Left cardiac atrium (tissue), 4 donors: ENCODE measurements at regions not wholly inside any gene's neighbourhood (a gene's known extent, or its start where the extent isn't known, plus 50 kb on each side); places are given as distances from the start of the nearest gene placed in this dataset.

ENCODE experiments used
- ATAC-seq, 2 donors: fragments of 200-7000 bp; cut with Tn5 transposase; one replicate each; pipeline ENCODE4 v1.9.1; 2020; ENCODE audit warnings: mild to moderate bottlenecking in 2 of 2, moderate library complexity in 2 of 2
- DNase-seq: peaks from one replicate; pipeline ENCODE4 v3.0.0-alpha.2; 2020
- intact Hi-C, 2 donors: fragments of 100-400 bp; cut with DNase I; formaldehyde crosslinking; loops; one replicate each; pipeline versions ENCODE4 v1.14.1 to v1.15.1; 2022 to 2023
- donor health status: DM: no; HTN: yes; CAD: no.
- donor health status: DM: no; HTN: yes; CAD: no; lungs with severe emphysema.
- donor health status: DM: yes; HTN: yes; CAD: no.
- donor health status: Dilated cardiomyopathy.

- DNase-seq: no peak
- intact Hi-C loops: no loop called here
- no peak for ATAC-seq
Measured at GRCh38 chr2:105654474-105655004, 90.2 kb upstream of the NCK2 start.

- ATAC-seq: no peak
Measured at GRCh38 chr2:105653302-105653701, 91.4 kb upstream of the NCK2 start.

GRCh38 chr2:105652014-105652796, 92.5 kb upstream of the NCK2 start:
- no peak for DNase-seq
- intact Hi-C loops: no loop called here

More at GRCh38 chr2:105653302-105653701, 91.4 kb upstream of the NCK2 start:
- intact Hi-C loops: no loop called here
- no peak for DNase-seq

GRCh38 chr2:105649534-105649933, 95.2 kb upstream of the NCK2 start:
- ATAC-seq (no peak), DNase-seq (no peak)
- intact Hi-C loops: no loop called here

More at GRCh38 chr2:105652014-105652796, 92.5 kb upstream of the NCK2 start:
- ATAC-seq: no peak

- ATAC-seq: no peak
- intact Hi-C loops: no loop called here
- DNase-seq: no peak
Measured at GRCh38 chr2:105647731-105648130, 97.0 kb upstream of the NCK2 start.

GRCh38 chr2:105646774-105647076, 98.0 kb upstream of the NCK2 start:
- intact Hi-C loops: no loop called here
- no peak for DNase-seq
- no peak for ATAC-seq

- intact Hi-C loops: no loop called here
- no peak for ATAC-seq
- no peak for DNase-seq
Measured at GRCh38 chr2:105645938-105646773, 98.6 kb upstream of the NCK2 start.

- DNase-seq: no peak
- intact Hi-C loops: no loop called here
- no peak for ATAC-seq
Measured at GRCh38 chr2:105645031-105645937, 99.4 kb upstream of the NCK2 start.

- DNase-seq (no peak), ATAC-seq (peak in 1 of 2 donors; percentile 36)
- intact Hi-C loops: no loop called here
Measured at GRCh38 chr2:105644174-105644980, 100.3 kb upstream of the NCK2 start.

- intact Hi-C loops: no loop called here
- DNase-seq: no peak
- no peak for ATAC-seq
Measured at GRCh38 chr2:105643405-105644173, 101.1 kb upstream of the NCK2 start.

GRCh38 chr2:105641389-105641811, 103.3 kb upstream of the NCK2 start:
- DNase-seq: no peak
- peak; percentile 31 to 47 for ATAC-seq
- intact Hi-C loops: no loop called here

- ATAC-seq: no peak
- intact Hi-C loops: no loop called here
- no peak for DNase-seq
Measured at GRCh38 chr2:105640246-105640645, 104.5 kb upstream of the NCK2 start.

GRCh38 chr2:105636109-105636740, 108.5 kb upstream of the NCK2 start:
- intact Hi-C loops: no loop called here
- DNase-seq (no peak), ATAC-seq (no peak)

GRCh38 chr2:105635564-105635963, 109.1 kb upstream of the NCK2 start:
- no peak for ATAC-seq
- intact Hi-C loops: no loop called here
- no peak for DNase-seq

- ATAC-seq (no peak), DNase-seq (no peak)
Measured at GRCh38 chr2:105634198-105634597, 110.5 kb upstream of the NCK2 start.

GRCh38 chr2:105631922-105632321, 112.8 kb upstream of the NCK2 start:
- no peak for ATAC-seq

More at GRCh38 chr2:105634198-105634597, 110.5 kb upstream of the NCK2 start:
- intact Hi-C loops: no loop called here

GRCh38 chr2:105631011-105631410, 113.7 kb upstream of the NCK2 start:
- no peak for DNase-seq
- intact Hi-C loops: no loop called here
- no peak for ATAC-seq

More at GRCh38 chr2:105631922-105632321, 112.8 kb upstream of the NCK2 start:
- intact Hi-C loops: no loop called here
- no peak for DNase-seq
